Skin epidermis (tissue), 12 donors: ENCODE measurements at regions not wholly inside any gene's neighbourhood (a gene's known extent, or its start where the extent isn't known, plus 50 kb on each side); places are given as distances from the start of the nearest gene placed in this dataset.
"Not testable (repeated sequence)": the region's sequence is repeated elsewhere in the genome, so short reads cannot be mapped to it uniquely, and the experiment has no call there.

ENCODE experiments used
- H3K27ac ChIP-seq, 21 experiments: fragments of 200-600 bp; sonication (generic) in 11 of 21; one replicate each; pipeline ENCODE4 v1.5.0; 2020; ENCODE audit warnings: mild to moderate bottlenecking in 3 of 21, inconsistent platforms in 2 of 21, moderate library complexity in 2 of 21
- H3K4me3 ChIP-seq, 7 experiments: fragments of 200-600 bp; sonication (generic) in 2 of 7; one replicate each; pipeline ENCODE4 v1.5.0; 2020; ENCODE audit warnings: inconsistent platforms in 2 of 7, mild to moderate bottlenecking in 2 of 7, moderate library complexity in 1 of 7

GRCh38 chr2:144619760-144620159, 99.8 kb upstream of the ZEB2 start:
- Histone ChIP-seq H3K27ac (no peak overlapping the region), H3K4me3 (no peak overlapping the region)

DNA sequence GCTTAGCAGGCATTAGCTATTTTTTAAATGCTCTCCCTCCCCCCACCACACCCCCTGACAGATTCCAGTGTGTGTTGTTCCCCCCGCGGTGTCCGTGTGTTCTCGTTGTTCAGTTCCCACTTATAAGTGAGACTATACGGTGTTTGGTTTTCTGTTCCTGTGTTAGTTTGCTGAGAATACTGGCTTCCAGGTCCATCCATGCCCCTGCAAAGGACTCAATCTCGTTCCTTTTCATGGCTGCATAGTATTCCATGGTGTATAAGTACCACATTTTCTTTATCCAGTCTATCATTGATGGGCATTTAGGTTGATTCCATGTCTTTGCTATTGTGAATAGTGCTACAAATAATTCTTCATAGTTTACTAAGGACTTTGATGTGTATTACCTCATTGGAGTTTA, 97.3 kb upstream of the ZEB2 start:
- H3K4me3 ChIP-seq, H3K27ac ChIP-seq: not testable (repeated sequence)

GRCh38 chr2:144615866-144616565, 96.1 kb upstream of the ZEB2 start:
- Histone ChIP-seq H3K4me3 (no peak overlapping the region), H3K27ac (no peak overlapping the region)

- H3K27ac ChIP-seq = peak overlapping the region in 8 of 21 experiments; percentile 4 to 78 (median 71)
- H3K4me3 ChIP-seq = no peak overlapping the region
Measured at GRCh38 chr2:144607891-144608521, 88.1 kb upstream of the ZEB2 start.

- Histone ChIP-seq H3K27ac (peak overlapping the region in 13 of 21 experiments; percentile 24 to 78 (median 59)), H3K4me3 (no peak overlapping the region)
Measured at GRCh38 chr2:144607099-144607498, 87.2 kb upstream of the ZEB2 start.

DNA sequence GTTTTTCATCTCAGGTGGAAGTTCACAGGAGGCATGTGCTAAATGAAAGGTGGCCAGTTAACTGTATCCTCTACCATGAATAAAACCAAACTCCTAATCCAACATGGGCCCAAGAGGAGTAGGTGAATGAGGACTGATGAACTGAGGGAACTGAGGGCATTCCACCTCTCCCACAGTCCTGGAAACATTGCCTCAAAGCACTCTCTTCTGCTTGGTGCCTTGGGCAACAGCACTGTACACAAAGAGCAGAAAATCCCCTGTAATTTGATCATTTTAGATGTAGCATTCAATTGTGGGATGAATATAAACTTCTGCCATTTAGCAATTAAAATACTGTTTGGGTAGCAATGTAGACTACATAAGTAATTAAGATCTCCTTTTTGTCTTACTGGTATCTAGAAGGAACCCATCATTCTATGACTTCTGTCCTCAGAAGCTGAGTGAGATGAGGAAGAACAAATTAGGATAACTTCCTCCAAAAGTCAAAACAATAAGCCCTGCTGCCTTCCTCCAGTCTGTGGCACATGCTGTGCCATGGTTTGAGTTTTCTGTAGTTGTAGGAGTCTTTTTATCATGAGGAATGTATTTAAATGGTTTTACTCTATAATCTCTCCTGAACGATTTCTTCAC, 86.7 kb upstream of the ZEB2 start:
- Histone ChIP-seq H3K4me3 (no peak overlapping the region), H3K27ac (peak overlapping the region in 11 of 21 experiments; percentile 24 to 78 (median 59))

GRCh38 chr2:144605231-144605840, 85.4 kb upstream of the ZEB2 start:
- no peak overlapping the region for H3K4me3 ChIP-seq
- peak overlapping the region in 2 of 21 experiments; percentile 23 to 39 for H3K27ac ChIP-seq

GRCh38 chr2:144603334-144603733, 83.4 kb upstream of the ZEB2 start:
- no peak overlapping the region for H3K27ac ChIP-seq
- H3K4me3 ChIP-seq = no peak overlapping the region

DNA sequence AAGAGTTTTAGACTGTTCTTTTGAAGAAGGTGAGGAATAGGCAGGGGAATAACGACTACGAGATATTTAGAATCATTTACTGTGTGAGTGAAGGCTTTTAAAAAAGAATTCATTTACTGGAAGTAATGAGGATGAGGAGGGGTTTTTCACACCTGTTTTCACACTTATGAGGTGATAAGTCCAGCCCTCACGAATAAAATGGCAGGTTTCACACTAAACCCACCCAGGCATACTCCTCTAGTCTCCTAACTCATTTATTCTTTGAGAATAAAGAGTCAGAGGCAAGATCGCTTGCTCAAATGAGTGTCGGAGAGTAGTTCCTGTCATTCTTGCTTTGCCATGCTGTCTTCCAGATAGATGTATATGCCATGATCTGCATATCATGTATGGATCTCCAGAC, 79.0 kb upstream of the ZEB2 start:
- H3K27ac ChIP-seq = no peak overlapping the region
- no peak overlapping the region for H3K4me3 ChIP-seq

GRCh38 chr2:144597894-144598593, 78.1 kb upstream of the ZEB2 start:
- no peak overlapping the region for H3K27ac ChIP-seq
- H3K4me3 ChIP-seq = no peak overlapping the region

- H3K4me3 ChIP-seq = no peak overlapping the region
- H3K27ac ChIP-seq = no peak overlapping the region
Measured at GRCh38 chr2:144597388-144597787, 77.5 kb upstream of the ZEB2 start.

GRCh38 chr2:144596073-144596871, 76.4 kb upstream of the ZEB2 start:
- Histone ChIP-seq H3K27ac (peak overlapping the region in 3 of 21 experiments; percentile 6 to 31 (median 23)), H3K4me3 (no peak overlapping the region)

DNA sequence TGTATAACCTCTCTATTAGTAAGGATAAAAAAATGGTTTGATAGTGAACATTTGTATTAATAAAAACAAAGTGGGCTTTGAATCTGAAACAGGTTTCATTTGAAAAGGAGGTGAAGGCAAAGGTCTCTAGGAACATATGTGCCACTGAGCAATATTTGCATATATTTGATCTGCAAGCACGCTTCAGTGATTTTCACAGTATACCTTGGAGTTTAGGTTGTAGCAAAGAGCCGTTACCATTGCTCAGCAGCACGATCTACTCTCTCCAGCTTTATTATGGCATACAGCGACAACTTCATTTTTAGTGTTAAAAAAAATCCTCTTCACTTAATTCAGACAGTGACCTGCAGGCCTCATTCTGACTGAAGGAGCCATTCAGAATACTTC, 75.8 kb upstream of the ZEB2 start:
- Histone ChIP-seq H3K27ac (peak overlapping the region in 2 of 21 experiments; percentile 23 to 31), H3K4me3 (no peak overlapping the region)

DNA sequence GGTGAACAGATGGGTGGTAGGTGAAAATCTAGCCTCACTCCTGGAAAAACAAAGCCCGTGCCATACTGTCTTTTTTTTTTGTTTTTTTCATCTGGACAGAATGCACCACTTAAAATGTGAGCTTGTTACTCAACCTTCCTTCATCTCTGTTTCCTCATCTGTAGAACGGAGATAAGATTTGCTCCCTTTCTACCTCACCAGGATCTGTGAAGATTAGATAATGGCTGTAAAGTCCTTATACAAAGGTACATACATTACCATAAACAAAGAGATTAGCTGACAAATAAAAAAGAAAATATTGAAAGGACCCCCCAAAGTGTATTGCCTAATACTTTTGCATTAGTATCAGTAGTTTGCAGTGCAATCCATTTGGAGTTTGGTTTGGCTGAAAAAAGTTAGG, 75.4 kb upstream of the ZEB2 start:
- no peak overlapping the region for H3K27ac ChIP-seq

GRCh38 chr2:144593803-144594202, 73.9 kb upstream of the ZEB2 start:
- Histone ChIP-seq H3K4me3 (no peak overlapping the region), H3K27ac (no peak overlapping the region)

More for the DNA sequence above, 75.4 kb upstream of the ZEB2 start:
- H3K4me3 ChIP-seq = no peak overlapping the region

- Histone ChIP-seq H3K27ac (no peak overlapping the region), H3K4me3 (no peak overlapping the region)
Measured at GRCh38 chr2:144592500-144593256, 72.8 kb upstream of the ZEB2 start.

DNA sequence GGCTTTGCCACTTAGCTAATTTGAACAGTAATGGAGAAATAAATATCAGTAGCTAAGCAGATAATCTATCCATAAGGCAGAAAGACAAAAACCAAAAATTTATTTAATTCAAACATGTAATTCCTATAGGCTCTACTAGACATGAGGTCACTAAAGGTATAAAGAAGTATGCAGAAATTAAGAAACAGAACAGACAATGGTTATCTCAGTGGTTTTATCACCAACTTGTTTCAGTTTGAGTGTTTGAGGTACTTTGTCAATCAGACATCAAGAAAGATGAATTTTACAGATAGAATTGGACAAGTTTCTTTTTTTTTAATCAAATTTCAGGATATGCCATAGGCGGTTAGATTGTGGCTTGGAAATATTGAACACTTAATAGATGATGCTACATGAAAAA, 67.4 kb upstream of the ZEB2 start:
- Histone ChIP-seq H3K4me3 (no peak overlapping the region), H3K27ac (no peak overlapping the region)

GRCh38 chr2:144586476-144586875, 66.6 kb upstream of the ZEB2 start:
- no peak overlapping the region for H3K4me3 ChIP-seq
- H3K27ac ChIP-seq = no peak overlapping the region
